ENCODE measurements at regions not wholly inside any gene's neighbourhood (a gene's known extent, or its start where the extent isn't known, plus 50 kb on each side); places are given as distances from the start of the nearest gene placed in this dataset.

GRCh38 chr15:45980366-45980765 is 345.5 kb downstream of the SQOR start:
- TF ChIP-seq POLR2AphosphoS5 (IDR thresholded peaks at IDR 0.05; ENCODE audit: low read depth, low read length), result no peak
- TF ChIP-seq, protein P1, sequence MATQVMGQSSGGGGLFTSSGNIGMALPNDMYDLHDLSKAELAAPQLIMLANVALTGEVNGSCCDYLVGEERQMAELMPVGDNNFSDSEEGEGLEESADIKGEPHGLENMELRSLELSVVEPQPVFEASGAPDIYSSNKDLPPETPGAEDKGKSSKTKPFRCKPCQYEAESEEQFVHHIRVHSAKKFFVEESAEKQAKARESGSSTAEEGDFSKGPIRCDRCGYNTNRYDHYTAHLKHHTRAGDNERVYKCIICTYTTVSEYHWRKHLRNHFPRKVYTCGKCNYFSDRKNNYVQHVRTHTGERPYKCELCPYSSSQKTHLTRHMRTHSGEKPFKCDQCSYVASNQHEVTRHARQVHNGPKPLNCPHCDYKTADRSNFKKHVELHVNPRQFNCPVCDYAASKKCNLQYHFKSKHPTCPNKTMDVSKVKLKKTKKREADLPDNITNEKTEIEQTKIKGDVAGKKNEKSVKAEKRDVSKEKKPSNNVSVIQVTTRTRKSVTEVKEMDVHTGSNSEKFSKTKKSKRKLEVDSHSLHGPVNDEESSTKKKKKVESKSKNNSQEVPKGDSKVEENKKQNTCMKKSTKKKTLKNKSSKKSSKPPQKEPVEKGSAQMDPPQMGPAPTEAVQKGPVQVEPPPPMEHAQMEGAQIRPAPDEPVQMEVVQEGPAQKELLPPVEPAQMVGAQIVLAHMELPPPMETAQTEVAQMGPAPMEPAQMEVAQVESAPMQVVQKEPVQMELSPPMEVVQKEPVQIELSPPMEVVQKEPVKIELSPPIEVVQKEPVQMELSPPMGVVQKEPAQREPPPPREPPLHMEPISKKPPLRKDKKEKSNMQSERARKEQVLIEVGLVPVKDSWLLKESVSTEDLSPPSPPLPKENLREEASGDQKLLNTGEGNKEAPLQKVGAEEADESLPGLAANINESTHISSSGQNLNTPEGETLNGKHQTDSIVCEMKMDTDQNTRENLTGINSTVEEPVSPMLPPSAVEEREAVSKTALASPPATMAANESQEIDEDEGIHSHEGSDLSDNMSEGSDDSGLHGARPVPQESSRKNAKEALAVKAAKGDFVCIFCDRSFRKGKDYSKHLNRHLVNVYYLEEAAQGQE (IDR thresholded peaks at IDR 0.05; ENCODE audit: insufficient read depth in 1 of 2, low read depth in 2 of 2, low read length in 2 of 2), result no peak
